HG03060 (cell line): ENCODE measurements at regions not wholly inside any gene's neighbourhood (a gene's known extent, or its start where the extent isn't known, plus 50 kb on each side); places are given as distances from the start of the nearest gene placed in this dataset.

ENCODE experiments used
- ATAC-seq: cut with Tn5 transposase; IDR thresholded peaks from one replicate; pipeline ENCODE4 v1.9.1; 2021; ENCODE audit warnings: low read depth, moderate number of reproducible peaks; ENCODE audit not compliant: unreplicated experiment

- ATAC-seq = no peak
These were observed 89.1 kb upstream of the E2F3 start for GRCh38 chr6:20312606-20313005.

- no peak for ATAC-seq
These were observed 88.6 kb upstream of the E2F3 start for GRCh38 chr6:20313051-20313450.

- no peak for ATAC-seq
These were observed 87.6 kb upstream of the E2F3 start for GRCh38 chr6:20313960-20314530.

- no peak for ATAC-seq
These were observed 86.5 kb upstream of the E2F3 start for GRCh38 chr6:20314866-20315845.

- no peak for ATAC-seq
These were observed 84.2 kb upstream of the E2F3 start for GRCh38 chr6:20317430-20317829.

- no peak for ATAC-seq
These were observed 82.8 kb upstream of the E2F3 start for GRCh38 chr6:20318851-20319387.

- peak; percentile 99 for ATAC-seq
These were observed 81.9 kb upstream of the E2F3 start for GRCh38 chr6:20319520-20320357.

- ATAC-seq = no peak
These were observed 75.8 kb upstream of the E2F3 start for GRCh38 chr6:20325641-20326421.

- no peak for ATAC-seq
These were observed 75.3 kb upstream of the E2F3 start for GRCh38 chr6:20326422-20326728.

GRCh38 chr6:20327141-20327540, 74.5 kb upstream of the E2F3 start:
- no peak for ATAC-seq

- ATAC-seq = no peak
These were observed 73.3 kb upstream of the E2F3 start for GRCh38 chr6:20328266-20328923.

- no peak for ATAC-seq
These were observed 72.8 kb upstream of the E2F3 start for GRCh38 chr6:20328924-20329300.

GRCh38 chr6:20331042-20331441, 70.6 kb upstream of the E2F3 start:
- no peak for ATAC-seq

GRCh38 chr6:20331625-20332024, 70.1 kb upstream of the E2F3 start:
- ATAC-seq = no peak

- ATAC-seq = no peak
These were observed 69.2 kb upstream of the E2F3 start for GRCh38 chr6:20332441-20333006.

- ATAC-seq = no peak
These were observed 67.9 kb upstream of the E2F3 start for GRCh38 chr6:20333721-20334269.

- ATAC-seq = no peak
These were observed 67.3 kb upstream of the E2F3 start for GRCh38 chr6:20334334-20334733.

- ATAC-seq = no peak
These were observed 66.7 kb upstream of the E2F3 start for GRCh38 chr6:20334962-20335361.

- ATAC-seq = no peak
These were observed 65.8 kb upstream of the E2F3 start for GRCh38 chr6:20335872-20336271.
